ENCODE measurements at regions not wholly inside any gene's neighbourhood (a gene's known extent, or its start where the extent isn't known, plus 50 kb on each side); places are given as distances from the start of the nearest gene placed in this dataset.

DNA sequence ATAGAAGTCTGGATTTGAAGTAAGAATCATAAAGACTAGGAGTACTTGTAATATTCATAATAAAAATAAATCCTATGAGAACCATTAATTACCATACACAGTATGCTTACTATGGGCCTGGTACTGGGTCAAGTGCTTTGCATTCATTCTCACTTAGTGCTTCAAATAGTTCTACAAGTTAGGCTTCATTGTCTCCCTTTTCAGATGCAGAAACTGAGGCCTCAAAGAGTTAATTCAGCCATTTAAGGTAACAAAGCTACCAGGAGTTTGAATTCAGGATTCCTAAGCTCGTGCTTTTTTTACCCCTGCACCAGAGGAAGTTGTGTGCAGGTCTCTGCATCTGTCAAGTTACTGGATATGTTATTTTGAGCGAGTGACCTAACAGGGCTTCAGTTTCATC is 1098.4 kb upstream of the EEF2KMT start:
- DNase-seq, result no peak
- TF ChIP-seq, protein P1, sequence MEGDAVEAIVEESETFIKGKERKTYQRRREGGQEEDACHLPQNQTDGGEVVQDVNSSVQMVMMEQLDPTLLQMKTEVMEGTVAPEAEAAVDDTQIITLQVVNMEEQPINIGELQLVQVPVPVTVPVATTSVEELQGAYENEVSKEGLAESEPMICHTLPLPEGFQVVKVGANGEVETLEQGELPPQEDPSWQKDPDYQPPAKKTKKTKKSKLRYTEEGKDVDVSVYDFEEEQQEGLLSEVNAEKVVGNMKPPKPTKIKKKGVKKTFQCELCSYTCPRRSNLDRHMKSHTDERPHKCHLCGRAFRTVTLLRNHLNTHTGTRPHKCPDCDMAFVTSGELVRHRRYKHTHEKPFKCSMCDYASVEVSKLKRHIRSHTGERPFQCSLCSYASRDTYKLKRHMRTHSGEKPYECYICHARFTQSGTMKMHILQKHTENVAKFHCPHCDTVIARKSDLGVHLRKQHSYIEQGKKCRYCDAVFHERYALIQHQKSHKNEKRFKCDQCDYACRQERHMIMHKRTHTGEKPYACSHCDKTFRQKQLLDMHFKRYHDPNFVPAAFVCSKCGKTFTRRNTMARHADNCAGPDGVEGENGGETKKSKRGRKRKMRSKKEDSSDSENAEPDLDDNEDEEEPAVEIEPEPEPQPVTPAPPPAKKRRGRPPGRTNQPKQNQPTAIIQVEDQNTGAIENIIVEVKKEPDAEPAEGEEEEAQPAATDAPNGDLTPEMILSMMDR (IDR thresholded peaks at IDR 0.05), result no peak
- no peak overlapping the region for H3K4me3 Mint-ChIP-seq
- no peaks in the 10 kb centered on the region for H3K27me3 Mint-ChIP-seq (ENCODE audit: insufficient read depth)
- H3K9me3 Mint-ChIP-seq, result peaks cover 47% of the 10 kb centered on the region
- no peak overlapping the region for H3K27ac Mint-ChIP-seq
- no peaks in the 10 kb centered on the region for H3K36me3 Mint-ChIP-seq (ENCODE audit: low read depth)
- H3K4me1 Mint-ChIP-seq (ENCODE audit: low read depth), result no peaks in the 10 kb centered on the region

DNA sequence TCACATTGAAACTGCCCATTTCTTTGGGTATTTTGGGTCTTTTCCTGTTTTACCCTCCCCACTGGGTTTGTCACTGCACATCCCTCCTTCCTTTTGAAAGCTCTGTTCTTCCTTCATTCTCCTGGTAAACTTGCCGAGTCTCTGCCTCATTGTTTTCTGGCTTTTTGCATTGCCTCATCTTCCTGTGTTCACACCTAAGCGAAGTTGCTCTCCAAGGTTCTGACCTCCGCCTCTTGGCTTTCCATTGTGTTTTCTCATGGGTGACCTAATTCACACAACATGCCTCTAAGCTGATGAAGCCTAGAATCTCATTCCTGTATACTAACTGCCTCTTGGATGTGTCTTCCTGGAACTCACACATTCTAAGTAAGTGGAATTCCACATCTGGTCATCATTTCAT is 1096.1 kb upstream of the EEF2KMT start:
- H3K4me3 Mint-ChIP-seq, result no peak overlapping the region
- no peak for DNase-seq
- no peaks in the 10 kb centered on the region for H3K36me3 Mint-ChIP-seq (ENCODE audit: low read depth)
- no peak overlapping the region for H3K27ac Mint-ChIP-seq
- peaks cover 42% of the 10 kb centered on the region for H3K9me3 Mint-ChIP-seq
- no peaks in the 10 kb centered on the region for H3K27me3 Mint-ChIP-seq (ENCODE audit: insufficient read depth)
- no peaks in the 10 kb centered on the region for H3K4me1 Mint-ChIP-seq (ENCODE audit: low read depth)
- TF ChIP-seq, protein P1 (IDR thresholded peaks at IDR 0.05), result no peak

DNA sequence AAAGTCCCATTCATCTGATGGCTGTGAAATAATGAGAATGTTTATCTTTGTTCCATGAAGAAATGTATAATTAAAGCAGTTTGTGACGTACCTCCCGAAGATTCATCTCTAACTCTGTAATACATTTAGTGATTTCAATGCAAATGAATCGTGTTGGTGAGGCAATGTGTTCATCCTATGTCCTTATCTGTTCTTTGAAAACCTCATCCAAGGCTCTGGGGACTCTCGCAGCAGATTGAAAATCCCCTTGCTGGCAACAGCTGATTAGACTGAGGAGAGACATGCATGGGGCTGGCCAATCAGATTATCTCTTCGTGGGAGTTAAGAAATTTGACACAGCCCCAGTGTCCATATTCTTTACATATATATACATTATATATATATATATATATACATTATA is 1095.4 kb upstream of the EEF2KMT start:
- Mint-ChIP-seq H3K27ac (no peak overlapping the region), H3K4me3 (no peak overlapping the region), H3K4me1 (ENCODE audit: low read depth) (no peaks in the 10 kb centered on the region), H3K27me3 (ENCODE audit: insufficient read depth) (no peaks in the 10 kb centered on the region), H3K9me3 (peaks cover 37% of the 10 kb centered on the region), H3K36me3 (ENCODE audit: low read depth) (no peaks in the 10 kb centered on the region)
- no peak for DNase-seq
- TF ChIP-seq, protein P1 (IDR thresholded peaks at IDR 0.05), result no peak

DNA sequence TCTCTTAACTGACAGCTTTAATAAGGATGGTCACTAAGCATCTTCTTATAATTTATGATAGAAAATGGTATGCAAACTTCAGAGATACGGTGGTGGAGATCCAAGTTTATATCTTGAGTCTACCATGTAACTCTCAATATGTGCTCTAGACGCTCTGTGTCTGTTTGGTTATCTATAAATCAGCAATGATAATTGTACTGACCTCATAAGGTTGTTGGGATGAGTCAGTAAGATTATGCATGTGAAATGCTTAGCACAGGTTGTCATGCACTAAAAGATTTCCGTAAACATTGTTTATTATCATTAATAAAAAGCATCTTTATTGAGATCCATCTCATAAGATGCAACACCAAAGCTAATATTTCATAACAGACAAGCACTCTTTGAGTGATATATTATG is 1094.9 kb upstream of the EEF2KMT start:
- Mint-ChIP-seq H3K4me1 (ENCODE audit: low read depth) (no peaks in the 10 kb centered on the region), H3K9me3 (peaks cover 34% of the 10 kb centered on the region)

DNA sequence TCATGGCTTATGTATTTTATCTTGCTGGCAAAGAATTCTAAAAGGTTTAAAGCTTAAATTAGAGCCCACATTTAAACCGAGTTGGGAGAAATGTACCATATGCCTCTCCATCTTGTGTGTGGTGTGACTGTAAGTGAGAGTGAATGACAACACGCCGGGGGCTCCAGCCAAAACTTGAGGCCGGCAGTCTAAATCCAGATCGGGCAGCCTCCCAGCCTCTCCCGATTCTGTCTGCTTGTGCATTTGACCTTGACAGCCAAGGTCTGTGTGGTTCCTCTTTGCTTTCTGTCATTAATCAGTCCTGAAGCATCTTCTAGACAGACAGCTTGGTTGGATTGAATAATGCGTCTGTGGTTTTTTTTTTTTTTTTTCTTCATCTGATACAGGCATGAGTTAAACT is 1093.2 kb upstream of the EEF2KMT start:
- Mint-ChIP-seq H3K27me3 (ENCODE audit: insufficient read depth) (no peaks in the 10 kb centered on the region), H3K4me3 (no peak overlapping the region), H3K9me3 (peaks cover 25% of the 10 kb centered on the region), H3K27ac (no peak overlapping the region), H3K4me1 (ENCODE audit: low read depth) (no peaks in the 10 kb centered on the region), H3K36me3 (ENCODE audit: low read depth) (no peaks in the 10 kb centered on the region)
- DNase-seq, result no peak
- TF ChIP-seq, protein P1 (IDR thresholded peaks at IDR 0.05), result no peak

More for the DNA sequence above, 1094.9 kb upstream of the EEF2KMT start:
- Mint-ChIP-seq H3K36me3 (ENCODE audit: low read depth) (no peaks in the 10 kb centered on the region), H3K4me3 (no peak overlapping the region), H3K27ac (no peak overlapping the region), H3K27me3 (ENCODE audit: insufficient read depth) (no peaks in the 10 kb centered on the region)
- DNase-seq, result no peak
- TF ChIP-seq, protein P1 (IDR thresholded peaks at IDR 0.05), result no peak

DNA sequence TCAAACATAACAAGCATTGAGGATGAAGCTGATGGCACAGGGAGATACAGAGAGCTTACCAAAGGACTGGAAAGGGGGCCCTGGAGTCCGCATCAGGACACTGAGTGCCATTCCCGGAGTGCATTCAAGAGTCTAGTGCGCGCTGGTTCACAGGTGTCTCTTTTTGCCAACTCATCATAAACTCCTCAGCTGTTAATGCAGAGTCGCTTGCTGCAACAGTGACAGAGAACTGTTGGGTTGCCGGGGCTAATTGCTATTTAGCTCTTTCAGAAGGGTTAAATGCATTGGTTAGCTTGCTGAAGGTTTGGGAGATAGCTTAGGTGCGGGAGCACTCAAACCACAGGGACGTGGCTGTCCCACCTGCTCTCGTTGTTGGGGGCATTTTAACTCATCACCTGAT is 1091.6 kb upstream of the EEF2KMT start:
- H3K4me3 Mint-ChIP-seq, result no peak overlapping the region
- no peaks in the 10 kb centered on the region for H3K36me3 Mint-ChIP-seq (ENCODE audit: low read depth)
- TF ChIP-seq, protein P1 (IDR thresholded peaks at IDR 0.05), result no peak
- H3K9me3 Mint-ChIP-seq, result peaks cover 18% of the 10 kb centered on the region
- no peak for DNase-seq
- H3K4me1 Mint-ChIP-seq (ENCODE audit: low read depth), result no peaks in the 10 kb centered on the region
- H3K27ac Mint-ChIP-seq, result no peak overlapping the region
- no peaks in the 10 kb centered on the region for H3K27me3 Mint-ChIP-seq (ENCODE audit: insufficient read depth)
